AG04450 (cell line): ENCODE measurements at regions not wholly inside any gene's neighbourhood (a gene's known extent, or its start where the extent isn't known, plus 50 kb on each side); places are given as distances from the start of the nearest gene placed in this dataset.

Experiments used
- CTCF ChIA-PET: fragments of 300-600, 350-600 bp; formaldehyde crosslinking; extraction: SDS; loops from one replicate; lab custom pipeline; 2022; ENCODE audit warnings: antibody characterized with exemption, inconsistent platforms; lab: Charles Lee
- POLR2A ChIA-PET: fragments of 350-600 bp; formaldehyde crosslinking; extraction: SDS; loops from one replicate; lab custom pipeline; 2021; ENCODE audit warnings: antibody characterized with exemption, inconsistent platforms; lab: Yijun Ruan, JAX
- DNase-seq: peaks from one replicate; pipeline ENCODE4 v3.0.0-alpha.2; 2011; ENCODE audit warnings: low read depth, low spot score
- H3K27ac ChIP-seq: one replicate; pipeline ENCODE4 v1.5.1; 2012; ENCODE audit warnings: low read depth, low read length, control low read depth
- H3K27me3 ChIP-seq: one replicate; pipeline ENCODE4 v1.6.0; 2012; ENCODE audit warnings: low read length; ENCODE audit not compliant: control insufficient read depth, insufficient read depth
- H3K4me3 ChIP-seq: 2 replicates; pipeline ENCODE4 v1.5.1; 2011; ENCODE audit warnings: mild to moderate bottlenecking, low read depth, low read length, control low read depth
- H3K9me3 ChIP-seq: 2 replicates; pipeline ENCODE4 v1.5.1; 2012; ENCODE audit warnings: low read length; ENCODE audit not compliant: control insufficient read depth, insufficient read depth
- CTCF ChIP-seq: IDR thresholded peaks from 2 replicates; pipeline ENCODE4 v1.5.1; 2011; ENCODE audit warnings: low read depth, low read length, control low read depth, inconsistent platforms

GRCh38 chr11:91703042-91703441, 521.6 kb upstream of the FAT3 start:
- Histone ChIP-seq H3K4me3 (no peak overlapping the region), H3K9me3 (no peaks in the 10 kb centered on the region), H3K27ac (no peak overlapping the region), H3K27me3 (no peaks in the 10 kb centered on the region)
- DNase-seq = no peak
- ChIA-PET CTCF (no interaction called here), POLR2A (no interaction called here)
- no peak for TF ChIP-seq CTCF

GRCh38 chr11:91700854-91701253, 523.8 kb upstream of the FAT3 start:
- no peak for TF ChIP-seq CTCF
- Histone ChIP-seq H3K27me3 (no peaks in the 10 kb centered on the region), H3K9me3 (no peaks in the 10 kb centered on the region), H3K4me3 (no peak overlapping the region), H3K27ac (no peak overlapping the region)
- ChIA-PET CTCF (no interaction called here), POLR2A (no interaction called here)
- DNase-seq = no peak

- H3K4me3 ChIP-seq = no peak overlapping the region
- CTCF ChIA-PET = no interaction called here
- no peak overlapping the region for H3K27ac ChIP-seq
- DNase-seq = no peak
- POLR2A ChIA-PET = no interaction called here
- no peaks in the 10 kb centered on the region for H3K27me3 ChIP-seq
- TF ChIP-seq CTCF = no peak
- no peaks in the 10 kb centered on the region for H3K9me3 ChIP-seq
Observed at GRCh38 chr11:91698845-91699244, 525.8 kb upstream of the FAT3 start.

GRCh38 chr11:91694331-91694730, 530.3 kb upstream of the FAT3 start:
- H3K4me3 ChIP-seq = no peak overlapping the region
- H3K27me3 ChIP-seq = no peaks in the 10 kb centered on the region
- TF ChIP-seq CTCF = no peak
- DNase-seq = no peak
- no peaks in the 10 kb centered on the region for H3K9me3 ChIP-seq
- ChIA-PET POLR2A (no interaction called here), CTCF (interaction anchor here (0.5 kb wide), 1 partner anchor 404 kb away, joined by 4 read pairs; no protein-coding TSS in a partner anchor)
- H3K27ac ChIP-seq = no peak overlapping the region

- Histone ChIP-seq H3K27ac (no peak overlapping the region), H3K4me3 (no peak overlapping the region), H3K27me3 (no peaks in the 10 kb centered on the region), H3K9me3 (no peaks in the 10 kb centered on the region)
- no peak for TF ChIP-seq CTCF
- DNase-seq = no peak
- ChIA-PET CTCF (interaction anchor here (0.6 kb wide), 1 partner anchor 1668 kb away, joined by 3 read pairs; no protein-coding TSS in a partner anchor), POLR2A (no interaction called here)
Observed at GRCh38 chr11:91691872-91692271, 532.7 kb upstream of the FAT3 start.
